GM12864 (cell line): ENCODE measurements at regions not wholly inside any gene's neighbourhood (a gene's known extent, or its start where the extent isn't known, plus 50 kb on each side); places are given as distances from the start of the nearest gene placed in this dataset.

Experiments used
- DNase-seq: peaks from one replicate; pipeline ENCODE4 v3.0.0-alpha.2; 2011; ENCODE audit warnings: low read depth
- H3K4me3 ChIP-seq: 2 replicates; pipeline ENCODE4 v1.5.1; 2011; ENCODE audit warnings: mild to moderate bottlenecking, low read depth, low read length, control low read depth
- CTCF ChIP-seq: IDR thresholded peaks from 2 replicates; pipeline ENCODE4 v1.5.1; 2011; ENCODE audit warnings: low read depth, mild to moderate bottlenecking, moderate library complexity, low read length, control low read depth, inconsistent platforms; ENCODE audit errors: missing control alignments

DNA sequence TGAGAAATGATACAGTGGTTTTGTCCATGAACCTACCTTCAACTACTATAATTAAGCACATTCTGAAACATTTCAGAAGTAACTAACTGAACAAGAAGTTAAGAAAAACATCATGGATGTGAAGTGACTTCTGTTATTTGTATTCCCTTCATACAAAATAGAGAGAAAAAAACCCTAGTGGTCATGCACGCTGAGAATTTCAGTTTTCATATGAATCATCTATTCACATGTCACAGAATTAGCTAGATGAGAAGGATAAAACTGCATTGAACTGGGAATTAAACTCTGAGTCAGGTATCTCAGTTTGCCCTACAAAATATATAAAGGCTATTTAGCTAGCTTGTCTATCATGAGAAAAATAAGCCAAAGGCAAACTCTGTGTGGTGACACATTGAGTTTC lies 451.8 kb upstream of the FTMT start:
- no peak overlapping the region for H3K4me3 ChIP-seq
- DNase-seq: peak; percentile 8
- TF ChIP-seq CTCF: no peak

- DNase-seq: no peak
- TF ChIP-seq CTCF: no peak
- no peak overlapping the region for H3K4me3 ChIP-seq
Measured at GRCh38 chr5:121408778-121409177, 442.9 kb upstream of the FTMT start.

DNA sequence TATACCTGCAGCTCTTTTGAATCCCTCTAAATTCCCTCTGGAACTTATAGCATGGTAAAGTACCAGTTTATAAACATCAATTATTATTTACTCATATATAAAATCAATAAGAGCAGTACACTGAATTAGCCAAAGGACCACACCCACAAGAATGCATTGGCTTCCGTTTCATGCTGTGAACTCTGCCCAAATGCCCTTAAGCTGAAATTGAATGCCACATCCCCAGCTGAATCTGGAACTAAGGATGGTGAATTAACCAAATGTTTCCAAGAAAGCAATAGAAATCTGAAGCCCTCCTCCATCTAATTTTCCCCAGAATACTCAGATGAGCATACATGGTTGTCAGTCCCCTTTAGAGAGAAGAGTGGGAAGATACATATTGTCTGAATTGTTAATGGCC lies 436.4 kb upstream of the FTMT start:
- DNase-seq: no peak
- no peak for TF ChIP-seq CTCF
- no peak overlapping the region for H3K4me3 ChIP-seq

DNA sequence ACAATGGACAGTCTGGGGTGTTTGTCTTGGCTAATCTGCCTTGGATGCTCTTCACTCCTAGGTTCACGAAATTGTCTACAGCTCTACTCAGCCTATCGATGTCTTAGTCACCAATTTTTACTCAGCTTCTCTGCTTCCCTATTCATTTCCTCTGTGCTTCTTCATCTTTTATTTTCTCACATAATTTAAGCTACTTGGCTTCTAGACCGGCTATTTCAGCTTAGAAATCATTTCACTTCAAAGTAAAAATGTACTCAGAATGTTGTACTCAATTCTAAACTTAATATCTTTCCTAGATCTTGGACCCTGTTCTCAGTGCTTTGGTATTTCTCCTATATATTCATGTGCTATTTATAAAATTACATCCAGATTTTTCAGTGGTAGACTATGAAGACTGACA lies 430.0 kb upstream of the FTMT start:
- no peak for DNase-seq
- no peak for TF ChIP-seq CTCF
- H3K4me3 ChIP-seq: no peak overlapping the region

GRCh38 chr5:121424976-121425375 lies 426.7 kb upstream of the FTMT start:
- no peak for DNase-seq
- no peak overlapping the region for H3K4me3 ChIP-seq
- TF ChIP-seq CTCF: no peak

GRCh38 chr5:121426153-121426552 lies 425.5 kb upstream of the FTMT start:
- TF ChIP-seq CTCF: no peak
- no peak overlapping the region for H3K4me3 ChIP-seq

GRCh38 chr5:121429761-121430160 lies 421.9 kb upstream of the FTMT start:
- DNase-seq: no peak
- H3K4me3 ChIP-seq: no peak overlapping the region
- TF ChIP-seq CTCF: no peak

More at GRCh38 chr5:121426153-121426552, 425.5 kb upstream of the FTMT start:
- DNase-seq: no peak
